Astrocyte (in vitro differentiated cells and primary cell): ENCODE measurements at regions not wholly inside any gene's neighbourhood (a gene's known extent, or its start where the extent isn't known, plus 50 kb on each side); places are given as distances from the start of the nearest gene placed in this dataset.

Experiments
- EZH2 ChIP-seq: IDR thresholded peaks from 2 replicates; pipeline ENCODE4 v1.6.1; 2012; ENCODE audit warnings: mild to moderate bottlenecking, low read length, inconsistent platforms; ENCODE audit not compliant: insufficient read depth
- TF ChIP-seq, protein P1 (sequence below): IDR thresholded peaks from 2 replicates; pipeline ENCODE4 v1.5.1; 2011; ENCODE audit warnings: low read depth, mild to moderate bottlenecking, inconsistent platforms, low read length, moderate library complexity; ENCODE audit not compliant: insufficient read depth

DNA sequence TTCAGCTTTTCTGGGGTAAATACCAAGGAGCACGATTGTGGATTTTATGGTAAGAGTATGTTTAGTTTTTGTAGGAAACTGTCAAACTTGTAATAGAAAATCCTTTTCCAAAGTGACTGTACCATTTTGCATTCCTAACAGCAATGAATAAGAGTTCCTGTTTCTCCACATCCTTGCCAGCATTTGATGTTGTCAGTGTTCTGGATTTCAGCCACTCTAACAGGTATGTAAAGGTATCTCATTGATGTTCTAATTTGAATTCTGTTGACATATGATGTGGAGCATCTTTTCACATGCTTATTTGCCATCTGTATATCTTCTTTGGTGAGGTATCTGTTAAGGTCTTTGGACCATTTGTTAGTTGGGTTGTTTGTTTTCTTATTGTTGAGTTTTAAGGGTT lies 50.3 kb upstream of the RGS2 start:
- TF ChIP-seq, protein P1, sequence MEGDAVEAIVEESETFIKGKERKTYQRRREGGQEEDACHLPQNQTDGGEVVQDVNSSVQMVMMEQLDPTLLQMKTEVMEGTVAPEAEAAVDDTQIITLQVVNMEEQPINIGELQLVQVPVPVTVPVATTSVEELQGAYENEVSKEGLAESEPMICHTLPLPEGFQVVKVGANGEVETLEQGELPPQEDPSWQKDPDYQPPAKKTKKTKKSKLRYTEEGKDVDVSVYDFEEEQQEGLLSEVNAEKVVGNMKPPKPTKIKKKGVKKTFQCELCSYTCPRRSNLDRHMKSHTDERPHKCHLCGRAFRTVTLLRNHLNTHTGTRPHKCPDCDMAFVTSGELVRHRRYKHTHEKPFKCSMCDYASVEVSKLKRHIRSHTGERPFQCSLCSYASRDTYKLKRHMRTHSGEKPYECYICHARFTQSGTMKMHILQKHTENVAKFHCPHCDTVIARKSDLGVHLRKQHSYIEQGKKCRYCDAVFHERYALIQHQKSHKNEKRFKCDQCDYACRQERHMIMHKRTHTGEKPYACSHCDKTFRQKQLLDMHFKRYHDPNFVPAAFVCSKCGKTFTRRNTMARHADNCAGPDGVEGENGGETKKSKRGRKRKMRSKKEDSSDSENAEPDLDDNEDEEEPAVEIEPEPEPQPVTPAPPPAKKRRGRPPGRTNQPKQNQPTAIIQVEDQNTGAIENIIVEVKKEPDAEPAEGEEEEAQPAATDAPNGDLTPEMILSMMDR = no peak
- no peak for TF ChIP-seq EZH2
